PC-3 (cell line): ENCODE measurements at regions not wholly inside any gene's neighbourhood (a gene's known extent, or its start where the extent isn't known, plus 50 kb on each side); places are given as distances from the start of the nearest gene placed in this dataset.

ENCODE experiments used
- CTCF ChIP-seq: fragments of 300-600 bp; sonication (generic); conservative IDR thresholded peaks from 2 replicates; pipeline ENCODE4 v1.5.1; 2017; ENCODE audit warnings: antibody characterized with exemption, low read depth, mild to moderate bottlenecking, low read length
- EZH2phosphoT487 ChIP-seq: fragments of 300-600 bp; sonication (generic); IDR thresholded peaks from 2 replicates; pipeline ENCODE4 v1.6.1; 2018; ENCODE audit warnings: mild to moderate bottlenecking, antibody characterized with exemption, low read length, borderline replicate concordance

- TF ChIP-seq EZH2phosphoT487 (no peak), CTCF (no peak)
These were observed 254.4 kb upstream of the CSF3R start for GRCh38 chr1:36737038-36737555.
